KG1 (cell line): ENCODE measurements at regions not wholly inside any gene's neighbourhood (a gene's known extent, or its start where the extent isn't known, plus 50 kb on each side); places are given as distances from the start of the nearest gene placed in this dataset.

ENCODE experiments used
- DNase-seq: peaks from one replicate; lab custom pipeline; 2025; lab: John Stamatoyannopoulos, UW

- DNase-seq: no peak
Measured at GRCh38 chr5:2187687-2188086, 305.0 kb upstream of the IRX4 start.

GRCh38 chr5:2187156-2187555 lies 304.4 kb upstream of the IRX4 start:
- no peak for DNase-seq

GRCh38 chr5:2186472-2187015 lies 303.8 kb upstream of the IRX4 start:
- DNase-seq: no peak

DNA sequence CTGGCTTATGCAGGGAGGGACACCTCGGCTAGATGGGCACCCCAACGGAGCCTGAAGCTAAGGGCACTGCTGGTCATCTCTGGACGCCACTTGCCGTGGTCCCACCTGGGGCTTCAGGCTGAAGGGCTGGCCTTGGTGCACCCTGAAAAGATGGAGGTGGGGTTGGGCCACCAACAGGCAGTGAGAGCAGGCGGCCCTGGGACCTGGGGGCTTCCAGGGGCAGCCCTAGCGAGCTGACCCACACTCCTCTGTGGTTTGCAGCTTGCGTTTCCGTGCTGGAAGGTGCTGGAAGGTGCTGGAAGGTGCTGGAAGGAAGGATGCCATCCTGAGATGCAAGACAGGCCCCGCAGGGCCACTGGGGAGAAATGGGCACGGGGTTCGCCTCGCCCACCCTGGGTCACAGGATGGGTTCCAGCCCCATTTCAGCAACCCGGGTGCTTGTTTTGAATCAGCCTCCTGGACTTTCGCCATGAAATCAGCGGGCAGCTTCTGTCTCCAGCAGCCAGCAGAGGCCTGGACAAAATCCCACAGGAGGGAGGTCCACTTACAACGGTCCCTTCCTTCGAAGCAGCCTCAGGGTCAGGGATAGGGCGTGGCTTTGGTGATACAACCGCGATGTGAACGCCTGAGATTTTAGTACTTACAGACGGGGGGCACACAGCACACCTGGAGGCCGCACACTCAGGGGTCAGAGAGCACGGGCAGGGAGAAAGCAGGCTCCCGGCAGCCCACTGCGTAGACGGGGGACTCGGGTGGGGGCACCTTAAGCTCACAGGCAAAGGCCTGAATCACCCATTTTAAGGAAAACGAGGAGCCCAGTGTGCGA lies 303.1 kb upstream of the IRX4 start:
- no peak for DNase-seq

DNA sequence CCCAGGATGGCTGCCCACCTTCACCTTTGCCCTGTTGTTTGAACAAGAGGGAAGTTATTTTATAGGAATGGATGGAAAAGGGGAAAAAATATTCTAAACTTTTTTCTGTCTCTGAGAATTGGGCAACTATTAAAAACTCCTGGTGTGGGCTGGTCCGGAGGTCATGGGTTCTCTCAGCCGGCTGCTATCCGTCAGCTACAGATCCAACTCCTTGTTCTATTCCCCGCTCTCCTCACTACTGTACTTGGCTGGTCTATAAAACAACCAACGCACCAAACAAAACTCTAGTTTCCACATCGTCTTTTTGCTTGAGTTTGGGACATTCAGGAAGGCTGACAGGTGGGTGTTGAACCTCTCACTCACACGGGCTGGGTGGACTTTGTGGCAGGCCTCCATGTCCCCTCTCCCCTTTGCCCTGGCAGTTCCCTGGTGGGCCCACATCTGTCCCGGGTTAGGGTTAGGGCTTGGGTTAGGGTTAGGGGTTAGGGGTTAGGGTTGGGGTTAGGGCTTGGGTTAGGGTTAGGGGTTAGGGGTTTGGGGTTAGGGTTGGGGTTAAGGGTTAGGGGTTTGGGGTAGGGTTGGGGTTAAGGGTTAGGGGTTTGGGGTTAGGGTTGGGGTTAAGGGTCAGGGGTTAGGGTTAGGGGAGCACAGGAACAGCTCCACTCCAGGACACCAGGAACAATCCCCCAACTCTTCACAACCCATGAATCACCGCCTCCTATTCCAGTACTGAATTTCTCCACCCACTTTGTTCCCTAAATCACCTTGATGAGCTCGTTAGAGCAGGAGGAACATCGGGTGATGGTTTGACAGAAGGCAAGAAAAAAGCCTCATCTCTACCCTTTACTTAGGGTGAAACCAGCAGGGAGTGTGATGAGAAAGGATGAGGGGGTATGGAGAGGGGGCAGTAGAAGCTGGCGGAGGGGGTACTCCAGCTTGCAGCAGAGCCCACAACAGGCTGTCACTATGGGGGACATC lies 302.1 kb upstream of the IRX4 start:
- DNase-seq: no peak

- no peak for DNase-seq
Measured at GRCh38 chr5:2184026-2184366, 301.3 kb upstream of the IRX4 start.

- no peak for DNase-seq
Measured at GRCh38 chr5:2183154-2184025, 300.7 kb upstream of the IRX4 start.

GRCh38 chr5:2182020-2182419 lies 299.3 kb upstream of the IRX4 start:
- no peak for DNase-seq

GRCh38 chr5:2181557-2181956 lies 298.8 kb upstream of the IRX4 start:
- no peak for DNase-seq

GRCh38 chr5:2181149-2181548 lies 298.4 kb upstream of the IRX4 start:
- no peak for DNase-seq

DNA sequence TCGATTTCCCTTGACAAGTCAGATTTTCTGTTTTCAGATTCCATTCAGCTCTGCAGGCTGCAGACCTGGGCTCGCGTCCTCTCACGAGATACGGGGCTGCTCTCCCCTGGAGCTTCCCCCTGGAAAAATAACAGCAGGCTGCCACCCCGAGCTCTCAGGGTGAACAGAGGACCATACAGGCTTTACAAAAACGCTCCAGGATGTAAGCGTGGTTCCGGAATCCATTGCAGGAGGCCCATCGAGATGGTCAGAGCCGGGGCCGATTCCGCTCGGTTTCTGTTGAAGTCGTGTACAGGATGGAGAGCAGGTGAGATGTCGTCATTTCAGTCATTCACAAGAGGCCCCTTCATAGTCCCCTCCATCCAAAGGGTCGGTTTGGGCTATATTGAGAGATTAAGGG lies 297.7 kb upstream of the IRX4 start:
- DNase-seq: no peak

- DNase-seq: no peak
Measured at GRCh38 chr5:2179861-2180260, 297.1 kb upstream of the IRX4 start.

DNA sequence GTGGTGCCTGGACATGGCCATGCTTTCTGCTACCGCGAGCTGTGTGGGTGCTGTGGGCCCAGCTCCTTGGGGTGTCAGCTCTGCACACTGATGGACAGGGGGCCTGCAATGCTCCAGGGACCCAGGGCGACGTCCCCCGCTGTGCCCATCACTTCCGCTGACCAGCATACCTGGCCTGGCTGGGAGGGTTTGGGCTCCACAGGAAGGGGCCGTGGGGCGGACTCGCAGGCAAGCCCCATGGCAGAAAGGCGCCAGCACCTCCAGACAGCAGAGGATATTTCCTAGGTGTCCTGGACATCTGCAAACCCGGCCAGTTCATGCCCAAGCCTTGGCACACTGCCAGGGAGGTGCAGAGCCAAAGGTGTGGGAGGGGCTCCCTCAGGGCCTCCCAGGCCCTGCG lies 295.8 kb upstream of the IRX4 start:
- DNase-seq: no peak

DNA sequence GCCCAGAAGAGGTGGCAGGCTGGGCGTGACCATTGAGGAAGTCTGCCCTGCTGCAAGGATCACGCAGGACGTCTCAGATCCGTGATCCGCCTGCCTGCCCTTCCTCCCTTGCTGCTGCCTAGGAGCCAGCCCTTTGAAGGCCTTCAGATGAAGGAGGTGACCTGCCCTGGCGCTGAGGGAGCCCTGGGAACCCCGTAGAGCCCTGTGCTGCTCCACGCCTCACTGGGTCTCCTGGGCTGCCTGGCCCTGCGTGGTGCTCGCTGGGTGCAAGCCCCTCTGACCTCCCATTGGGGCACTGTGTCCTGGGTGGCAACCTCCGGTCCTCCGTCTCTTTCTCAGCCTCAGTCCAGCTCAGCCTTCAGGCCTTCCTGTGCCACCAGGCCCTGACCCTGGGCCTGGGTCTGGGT lies 295.3 kb upstream of the IRX4 start:
- no peak for DNase-seq

DNA sequence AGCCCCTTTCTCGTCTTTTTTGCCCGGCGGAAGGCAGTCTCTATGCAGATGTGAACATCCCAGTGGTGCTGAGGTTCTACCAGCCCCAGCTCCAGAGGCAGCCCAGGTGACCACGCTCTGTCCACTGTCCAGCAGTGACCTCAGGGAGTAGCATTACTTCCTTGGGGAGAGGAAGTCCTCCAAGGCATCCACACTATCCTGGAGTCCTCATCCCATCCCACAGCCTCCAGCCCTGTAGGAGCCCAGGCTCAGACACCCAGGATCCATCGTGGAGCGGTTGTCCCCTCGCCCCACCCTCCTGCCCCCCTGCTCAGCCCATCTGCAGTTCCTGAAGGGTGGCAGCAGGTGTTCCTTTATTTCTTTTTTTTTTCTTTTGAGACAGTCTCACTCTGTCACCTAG lies 294.5 kb upstream of the IRX4 start:
- DNase-seq: no peak

DNA sequence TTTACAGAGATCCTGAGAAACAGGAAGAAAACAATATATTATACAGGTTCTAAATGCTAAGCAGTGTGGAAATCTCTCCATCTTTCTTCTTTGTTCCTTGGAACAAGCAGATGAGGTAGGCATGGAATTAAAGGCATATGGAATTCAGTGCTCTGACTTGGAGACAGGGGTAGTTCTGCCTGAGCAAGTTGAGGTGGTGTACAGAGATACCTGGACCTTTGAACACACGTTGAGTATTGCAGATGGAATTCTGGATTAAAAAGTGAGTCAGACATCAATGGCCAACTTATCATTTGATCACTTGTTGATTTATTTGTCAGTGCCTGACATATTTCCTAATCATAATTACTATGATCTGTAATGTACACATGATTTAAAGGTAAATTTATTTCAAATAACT lies 293.9 kb upstream of the IRX4 start:
- DNase-seq: no peak

GRCh38 chr5:2175842-2176404 lies 293.2 kb upstream of the IRX4 start:
- no peak for DNase-seq

DNA sequence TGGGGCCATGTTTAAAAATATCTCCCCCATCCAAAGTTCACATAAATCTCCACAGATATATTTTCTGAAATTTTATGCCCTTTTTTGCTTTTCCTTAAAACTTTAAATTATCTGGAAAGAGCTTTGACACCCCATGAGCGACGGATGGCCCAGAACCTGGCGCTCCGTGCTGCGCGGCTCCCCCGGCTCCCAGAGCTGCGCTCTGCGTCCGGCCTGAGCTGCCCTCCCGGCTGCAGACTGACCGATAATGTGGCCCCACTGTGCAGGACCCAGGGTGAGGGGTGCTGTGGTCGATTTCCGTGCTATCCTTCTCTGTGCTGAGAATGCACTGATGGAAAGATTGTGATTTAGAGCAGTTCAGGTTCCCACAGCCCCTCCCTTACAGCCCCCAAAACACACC lies 292.3 kb upstream of the IRX4 start:
- no peak for DNase-seq

DNA sequence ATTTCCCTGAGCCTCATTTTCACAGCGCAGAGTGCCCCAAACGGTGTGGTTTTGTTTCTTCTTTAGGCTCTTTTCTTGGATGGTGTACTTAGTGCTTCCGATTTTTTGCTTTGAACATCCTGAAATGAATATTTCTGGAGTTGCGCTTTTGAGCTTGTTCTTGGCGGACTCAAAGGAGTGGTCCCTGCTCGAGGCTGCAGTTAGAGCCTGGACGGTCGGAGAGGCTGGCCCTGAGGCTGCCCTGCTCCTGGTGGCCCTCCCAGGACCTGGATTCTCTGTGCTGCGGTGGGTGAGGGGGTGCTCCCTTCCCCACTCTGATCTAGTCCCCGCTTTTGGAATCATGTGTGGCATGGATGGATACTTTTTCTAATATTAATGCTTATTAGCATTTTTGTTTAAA lies 291.8 kb upstream of the IRX4 start:
- no peak for DNase-seq

DNA sequence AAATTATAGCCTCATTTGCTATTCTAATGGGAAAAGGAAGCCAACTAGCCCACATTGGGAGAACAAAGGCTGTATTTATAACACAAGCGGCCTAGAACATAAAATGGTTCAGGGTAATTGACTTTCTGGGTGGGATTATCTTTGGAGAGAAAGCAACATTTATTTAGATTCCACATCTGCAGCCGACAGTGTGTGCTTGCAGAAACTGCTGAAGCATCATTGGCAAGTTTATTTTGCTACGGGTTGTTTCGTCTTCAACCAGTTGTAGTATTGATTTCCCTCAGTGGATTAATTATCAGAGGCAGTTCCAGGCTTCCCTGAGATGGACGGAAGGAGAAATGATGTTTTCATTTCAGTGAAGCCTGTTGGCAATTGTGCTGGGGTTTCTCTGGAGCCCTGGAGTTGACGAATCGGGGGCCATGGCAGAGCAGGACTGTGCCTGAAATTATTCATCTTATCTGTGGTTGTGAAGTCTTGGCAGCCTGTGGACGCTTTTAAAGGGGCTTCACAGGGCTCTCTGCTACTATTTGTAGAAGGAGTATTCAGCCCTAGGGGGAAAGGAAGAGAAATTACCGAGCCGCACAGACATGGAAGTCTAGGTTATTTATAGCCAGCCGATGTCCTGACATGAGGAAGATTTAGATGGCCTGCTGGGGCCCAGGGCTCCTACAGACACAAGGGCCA lies 290.6 kb upstream of the IRX4 start:
- no peak for DNase-seq

GRCh38 chr5:2172471-2172870 lies 289.7 kb upstream of the IRX4 start:
- no peak for DNase-seq
